GM21515 (cell line): ENCODE measurements at regions not wholly inside any gene's neighbourhood (a gene's known extent, or its start where the extent isn't known, plus 50 kb on each side); places are given as distances from the start of the nearest gene placed in this dataset.

Experiments used
- ATAC-seq: cut with Tn5 transposase; IDR thresholded peaks from one replicate; pipeline ENCODE4 v1.9.1; 2021; ENCODE audit not compliant: unreplicated experiment

DNA sequence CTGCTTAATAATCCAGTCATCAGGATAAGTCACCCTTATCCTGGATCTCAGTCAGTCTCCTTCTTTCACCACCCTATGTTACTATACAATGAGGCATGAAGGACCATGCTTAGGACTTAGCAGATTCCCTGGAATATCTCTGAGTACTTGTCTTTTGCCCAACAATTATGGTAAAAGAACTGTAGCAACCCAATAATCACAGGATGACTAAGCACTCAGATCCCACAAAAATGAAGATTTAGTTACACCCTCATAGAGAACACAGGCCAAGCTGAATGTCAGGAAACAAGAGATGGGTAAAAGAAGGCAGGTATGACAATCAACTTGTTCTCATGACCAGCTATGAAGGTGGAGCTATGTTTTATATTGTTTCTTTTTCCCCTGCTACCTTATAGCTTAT lies 91.4 kb downstream of the EDN1 start:
- no peak for ATAC-seq

- peak; percentile 78 for ATAC-seq
Measured at GRCh38 chr6:12383448-12383847, 93.3 kb downstream of the EDN1 start.

- no peak for ATAC-seq
Measured at GRCh38 chr6:12384357-12384912, 94.3 kb downstream of the EDN1 start.

DNA sequence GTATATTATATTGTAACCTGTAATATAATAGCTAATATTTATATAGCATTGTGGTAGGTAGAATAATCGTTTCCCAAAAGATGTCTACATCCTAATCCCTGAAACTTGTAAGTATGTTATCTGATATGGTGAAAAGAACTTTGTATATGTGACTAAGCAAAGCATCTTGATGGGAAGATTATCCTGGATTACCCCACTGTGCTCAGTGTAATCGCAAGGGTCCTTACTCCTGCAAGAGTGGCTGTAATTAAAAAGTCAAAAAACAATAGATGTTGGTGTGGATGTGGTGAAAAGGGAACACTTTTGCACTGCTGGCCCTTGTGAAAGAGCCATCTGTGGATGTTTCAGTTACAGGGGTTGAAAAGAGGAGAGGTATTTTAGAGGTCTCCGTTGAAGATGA lies 95.2 kb downstream of the EDN1 start:
- no peak for ATAC-seq

DNA sequence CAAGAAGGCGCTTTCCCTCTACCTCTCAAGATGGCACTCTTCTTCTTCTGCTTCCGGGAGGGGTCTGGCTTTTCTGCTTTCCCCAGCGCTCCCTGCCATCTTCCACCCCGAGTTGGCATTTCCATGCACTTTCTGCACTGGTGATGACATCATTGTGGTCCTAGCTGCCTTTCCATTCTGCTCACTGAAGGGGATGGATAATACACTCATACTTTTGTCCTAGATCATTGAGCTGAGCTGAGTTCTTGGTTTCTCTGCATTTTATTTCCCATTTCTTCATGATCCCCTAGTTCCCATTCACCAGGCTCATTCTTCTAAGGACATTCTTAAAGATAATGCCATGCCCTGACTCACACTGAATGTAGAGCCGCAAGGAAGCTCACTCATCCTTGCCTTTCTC lies 96.7 kb downstream of the EDN1 start:
- no peak for ATAC-seq

GRCh38 chr6:12391472-12391871 lies 101.3 kb downstream of the EDN1 start:
- ATAC-seq, result no peak

GRCh38 chr6:12392490-12392889 lies 102.3 kb downstream of the EDN1 start:
- ATAC-seq, result no peak

DNA sequence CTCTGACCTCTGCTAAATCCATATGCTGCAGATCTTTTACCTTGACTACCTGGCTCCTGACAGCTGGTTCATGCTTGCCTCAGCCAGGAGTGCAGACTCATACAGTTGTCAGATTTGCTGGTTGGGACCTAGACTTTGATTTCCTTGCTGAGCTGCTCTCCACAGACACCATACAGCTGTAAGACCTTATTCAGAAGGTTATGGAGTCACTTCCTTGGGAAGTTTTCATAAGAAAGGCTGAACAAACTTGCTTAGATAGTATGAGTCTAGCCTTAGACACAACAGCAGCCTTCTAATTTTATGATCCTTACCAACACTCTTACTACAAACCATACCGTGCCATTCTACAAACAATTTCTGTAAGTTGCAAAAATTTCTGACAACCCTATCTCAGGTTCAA lies 102.9 kb downstream of the EDN1 start:
- ATAC-seq, result no peak

DNA sequence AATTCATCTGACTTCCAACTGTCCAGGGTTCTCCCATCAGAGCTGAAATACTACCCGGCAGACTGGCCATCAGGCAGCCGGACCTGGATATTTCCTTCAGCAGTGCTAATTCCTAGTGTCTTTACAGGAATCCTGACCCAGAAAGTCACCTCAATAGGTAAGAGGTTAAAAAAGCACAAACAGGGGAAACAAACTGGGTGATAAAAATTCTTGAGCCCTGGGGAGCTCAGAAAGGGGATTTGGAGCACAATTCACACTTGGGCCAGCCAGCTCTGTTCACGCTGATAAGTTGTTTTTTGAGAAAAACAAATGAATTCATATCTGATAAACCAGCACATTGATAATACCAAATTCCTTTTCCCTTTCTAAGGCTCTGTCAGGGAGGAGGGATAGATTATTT lies 104.0 kb downstream of the EDN1 start:
- ATAC-seq, result no peak

DNA sequence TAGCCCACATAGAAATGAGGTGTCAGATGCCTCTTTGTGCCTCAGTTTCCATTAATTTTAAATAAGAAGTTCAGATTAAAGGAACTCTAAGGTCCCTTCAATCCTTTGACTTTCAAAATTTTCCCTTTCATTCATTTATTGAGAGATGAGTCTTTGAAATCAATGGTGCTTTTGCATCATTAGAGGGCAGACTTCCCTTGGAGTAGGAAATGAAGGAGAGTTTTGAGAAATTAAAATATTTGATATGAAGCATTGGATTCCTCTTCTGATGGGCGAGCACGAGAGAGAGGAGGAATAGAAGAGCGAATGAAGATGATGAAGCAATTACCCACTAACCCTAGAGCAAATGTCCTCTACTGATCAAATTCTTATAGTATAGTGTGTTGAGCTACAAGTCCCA lies 105.7 kb downstream of the EDN1 start:
- no peak for ATAC-seq

GRCh38 chr6:12401200-12401599 lies 111.0 kb downstream of the EDN1 start:
- no peak for ATAC-seq

DNA sequence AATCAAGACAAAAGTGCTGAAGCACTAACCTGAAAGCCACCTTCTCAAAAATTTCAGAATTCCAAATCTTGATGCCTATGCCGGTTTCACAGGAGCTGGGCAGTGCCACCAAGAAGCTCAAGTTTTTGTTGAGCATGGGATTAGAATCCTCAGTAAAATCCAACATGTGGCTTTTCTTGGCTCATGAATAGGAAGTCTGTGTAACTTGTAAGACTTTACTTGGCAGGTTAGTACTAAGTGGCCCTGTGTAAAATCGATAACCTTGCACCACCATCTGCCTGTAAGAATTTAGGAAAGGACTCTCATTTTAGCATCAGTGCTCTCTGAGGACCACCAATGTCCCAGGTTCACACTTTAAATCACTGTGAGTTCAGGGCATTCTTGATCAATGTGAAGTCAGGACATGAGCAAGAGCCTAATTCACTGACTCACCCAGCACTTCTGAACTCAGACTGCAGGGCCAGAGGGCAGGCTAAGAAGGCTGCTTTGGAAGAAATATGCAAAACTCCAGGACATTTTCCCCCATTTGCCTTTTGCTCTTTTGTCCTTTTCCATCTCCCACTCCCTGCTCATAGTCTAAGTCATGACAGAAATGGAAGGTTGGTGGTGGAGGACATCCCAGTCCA lies 113.2 kb downstream of the EDN1 start:
- ATAC-seq, result no peak

- no peak for ATAC-seq
Measured at GRCh38 chr6:12403947-12404647, 113.9 kb downstream of the EDN1 start.

DNA sequence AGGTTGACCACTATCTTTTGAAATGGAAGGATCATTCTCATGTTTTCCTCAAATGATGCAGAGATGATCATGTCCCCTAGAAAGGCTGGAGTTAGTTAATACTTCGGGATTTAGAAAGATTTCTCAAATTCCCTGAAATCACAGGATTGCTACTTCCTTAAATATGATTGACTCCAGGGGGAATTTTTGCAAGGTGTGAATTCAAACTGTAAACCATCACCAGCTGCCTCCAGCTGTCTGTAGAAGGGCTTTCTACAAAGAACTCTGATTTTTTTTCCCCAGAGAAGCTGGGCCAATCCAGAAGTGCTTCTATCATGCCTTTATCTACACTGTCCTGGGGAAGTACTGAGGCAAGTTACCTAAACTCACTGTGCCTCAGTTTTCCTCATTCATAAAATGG lies 114.5 kb downstream of the EDN1 start:
- ATAC-seq, result no peak

GRCh38 chr6:12408752-12409151 lies 118.6 kb downstream of the EDN1 start:
- ATAC-seq, result no peak

- no peak for ATAC-seq
Measured at GRCh38 chr6:12410946-12411345, 120.8 kb downstream of the EDN1 start.

- ATAC-seq, result no peak
Measured at GRCh38 chr6:12414096-12414675, 124.0 kb downstream of the EDN1 start.

DNA sequence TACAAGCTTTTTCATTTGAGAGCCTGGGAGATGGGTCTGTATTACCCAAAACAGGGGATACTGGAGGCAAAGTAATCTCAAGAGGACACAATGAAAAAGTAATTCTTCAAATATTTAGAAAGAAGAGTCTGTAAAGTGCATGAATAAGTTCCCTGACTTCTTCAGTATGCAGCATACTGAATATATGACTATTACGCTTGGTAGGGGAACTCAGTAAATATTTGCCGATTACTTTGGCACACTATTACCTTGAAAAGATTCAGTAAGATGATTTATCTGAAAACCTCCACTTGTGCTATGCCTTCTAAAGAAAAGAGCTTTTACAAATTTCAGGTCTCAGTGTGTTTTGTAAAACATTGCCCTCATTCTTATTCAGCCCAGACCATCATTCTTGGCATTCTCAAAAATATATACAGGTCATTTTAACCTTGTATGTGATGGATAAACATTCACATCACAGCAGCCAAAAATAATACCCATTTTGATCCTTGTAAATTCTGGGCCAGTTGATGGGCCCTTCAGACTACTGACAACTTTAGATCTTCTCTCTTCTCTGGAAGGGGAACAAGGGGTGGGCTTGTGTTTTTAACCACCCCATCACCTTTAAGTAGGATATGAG lies 125.9 kb downstream of the EDN1 start:
- ATAC-seq, result no peak

DNA sequence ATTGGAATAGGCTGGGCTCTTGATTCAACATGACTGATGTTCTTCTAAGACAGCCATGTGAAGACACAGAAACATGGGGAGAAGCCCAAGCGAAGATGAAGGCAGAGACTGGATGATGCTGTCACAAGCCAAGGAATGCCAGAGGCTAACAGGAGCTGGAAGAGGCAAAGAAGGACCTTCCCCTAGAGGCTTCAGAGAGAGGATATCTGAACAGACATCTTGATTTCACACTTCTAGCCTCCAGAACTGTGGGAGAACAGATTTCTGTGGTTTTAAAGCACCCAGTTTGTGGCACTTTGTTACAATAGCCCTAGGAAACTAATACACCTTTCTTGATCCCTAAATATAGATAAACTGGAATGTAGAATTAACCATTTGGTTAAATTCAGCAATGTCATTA lies 127.0 kb downstream of the EDN1 start:
- no peak for ATAC-seq

DNA sequence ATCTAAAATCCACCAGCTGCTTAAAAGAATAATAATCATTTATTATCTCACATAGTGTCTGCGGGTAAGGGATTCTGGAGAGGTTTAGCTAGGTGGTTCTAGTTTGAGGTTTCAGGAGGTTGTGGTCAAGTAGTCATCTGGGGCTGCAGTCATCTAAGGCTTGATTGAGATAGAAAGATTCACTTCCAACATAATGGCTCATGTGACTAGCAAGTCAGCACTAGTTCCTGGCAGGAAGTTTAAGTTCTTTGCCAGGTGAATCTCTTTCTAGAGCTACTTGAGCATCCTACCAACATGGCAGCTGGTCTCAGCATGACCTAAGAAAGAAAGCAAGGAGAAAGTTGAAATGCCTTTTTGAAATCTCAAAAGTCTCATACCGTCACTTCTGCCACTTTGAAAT lies 128.8 kb downstream of the EDN1 start:
- no peak for ATAC-seq

DNA sequence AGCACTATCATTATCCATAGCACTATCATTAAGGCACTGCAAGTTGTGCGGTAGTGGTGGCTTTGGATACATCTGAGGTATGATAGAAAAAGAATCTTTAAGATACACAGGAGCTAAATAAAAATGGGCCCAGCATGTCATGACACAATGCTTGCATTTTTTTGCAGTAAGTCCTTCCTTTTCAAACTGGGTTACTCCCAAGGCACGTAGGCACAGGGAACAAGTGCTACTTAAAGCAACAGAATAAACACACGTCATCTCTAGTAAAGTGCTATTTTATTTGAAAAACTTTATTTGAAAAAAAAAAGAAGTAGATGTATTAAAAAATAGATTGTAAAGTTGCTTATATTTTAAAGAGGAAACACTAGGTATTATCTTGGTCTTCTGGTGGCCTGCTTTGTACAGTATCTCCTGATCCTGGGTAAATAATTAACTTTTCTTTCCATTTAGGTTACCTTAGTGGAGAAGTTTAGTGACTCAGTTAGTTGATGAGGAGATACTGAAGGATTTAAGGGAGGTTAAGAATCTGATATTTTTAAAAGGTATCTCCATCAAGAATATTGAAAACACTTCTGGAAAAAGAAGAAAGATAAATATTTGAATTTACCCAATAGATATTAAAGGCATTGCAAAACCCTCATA lies 129.6 kb downstream of the EDN1 start:
- ATAC-seq, result no peak
